ENCODE measurements at regions not wholly inside any gene's neighbourhood (a gene's known extent, or its start where the extent isn't known, plus 50 kb on each side); places are given as distances from the start of the nearest gene placed in this dataset.

DNA sequence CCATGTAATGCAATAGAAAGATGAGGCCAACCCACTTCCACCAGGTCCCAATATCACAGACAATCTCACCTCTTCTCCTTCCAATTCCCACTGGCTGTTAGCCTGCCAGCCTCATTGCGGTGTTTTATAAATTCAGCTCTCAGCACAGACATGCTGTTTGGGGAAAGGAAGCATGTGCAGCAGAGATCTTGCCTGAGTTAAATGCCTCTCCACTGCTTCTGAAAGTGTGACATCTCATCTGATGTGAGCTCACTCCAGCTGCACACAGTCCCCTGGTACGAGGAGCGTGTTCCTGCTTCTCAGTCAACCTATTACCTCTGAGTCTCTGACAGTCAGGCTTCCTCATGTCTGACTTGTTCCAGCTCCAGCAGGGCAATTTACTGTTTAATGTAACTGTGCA, 122.7 kb upstream of the GUCY1A2 start:
- no peak for DNase-seq (ENCODE audit: low spot score)
- TF ChIP-seq, protein P1, sequence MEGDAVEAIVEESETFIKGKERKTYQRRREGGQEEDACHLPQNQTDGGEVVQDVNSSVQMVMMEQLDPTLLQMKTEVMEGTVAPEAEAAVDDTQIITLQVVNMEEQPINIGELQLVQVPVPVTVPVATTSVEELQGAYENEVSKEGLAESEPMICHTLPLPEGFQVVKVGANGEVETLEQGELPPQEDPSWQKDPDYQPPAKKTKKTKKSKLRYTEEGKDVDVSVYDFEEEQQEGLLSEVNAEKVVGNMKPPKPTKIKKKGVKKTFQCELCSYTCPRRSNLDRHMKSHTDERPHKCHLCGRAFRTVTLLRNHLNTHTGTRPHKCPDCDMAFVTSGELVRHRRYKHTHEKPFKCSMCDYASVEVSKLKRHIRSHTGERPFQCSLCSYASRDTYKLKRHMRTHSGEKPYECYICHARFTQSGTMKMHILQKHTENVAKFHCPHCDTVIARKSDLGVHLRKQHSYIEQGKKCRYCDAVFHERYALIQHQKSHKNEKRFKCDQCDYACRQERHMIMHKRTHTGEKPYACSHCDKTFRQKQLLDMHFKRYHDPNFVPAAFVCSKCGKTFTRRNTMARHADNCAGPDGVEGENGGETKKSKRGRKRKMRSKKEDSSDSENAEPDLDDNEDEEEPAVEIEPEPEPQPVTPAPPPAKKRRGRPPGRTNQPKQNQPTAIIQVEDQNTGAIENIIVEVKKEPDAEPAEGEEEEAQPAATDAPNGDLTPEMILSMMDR (conservative IDR thresholded peaks at IDR 0.05; ENCODE audit: low read depth), result no peak
- CTCF ChIA-PET, result no interaction called here
- POLR2A ChIA-PET (ENCODE audit: low non-redundant PET), result no interaction called here
- H3K27ac ChIP-seq, result no peak overlapping the region

DNA sequence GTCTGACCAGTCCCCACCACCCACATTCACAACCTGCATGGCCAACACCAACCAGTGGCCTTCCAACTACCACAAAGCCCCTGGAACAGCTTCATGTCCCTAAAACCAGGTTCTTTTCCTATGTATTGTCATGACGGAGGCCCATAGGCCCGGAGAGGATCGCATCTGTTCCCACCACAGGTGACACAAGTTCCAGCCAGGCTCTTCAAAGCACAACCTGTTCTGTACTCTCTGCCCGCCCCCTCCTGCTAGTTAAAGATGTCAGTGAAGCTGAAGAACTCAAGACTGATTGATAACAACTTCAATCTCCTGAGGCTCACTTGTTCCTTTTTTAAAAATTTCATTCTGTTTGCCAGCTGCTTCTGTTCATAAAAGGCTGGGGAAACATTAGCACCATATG, 121.1 kb upstream of the GUCY1A2 start:
- POLR2A ChIA-PET (ENCODE audit: low non-redundant PET), result no interaction called here

DNA sequence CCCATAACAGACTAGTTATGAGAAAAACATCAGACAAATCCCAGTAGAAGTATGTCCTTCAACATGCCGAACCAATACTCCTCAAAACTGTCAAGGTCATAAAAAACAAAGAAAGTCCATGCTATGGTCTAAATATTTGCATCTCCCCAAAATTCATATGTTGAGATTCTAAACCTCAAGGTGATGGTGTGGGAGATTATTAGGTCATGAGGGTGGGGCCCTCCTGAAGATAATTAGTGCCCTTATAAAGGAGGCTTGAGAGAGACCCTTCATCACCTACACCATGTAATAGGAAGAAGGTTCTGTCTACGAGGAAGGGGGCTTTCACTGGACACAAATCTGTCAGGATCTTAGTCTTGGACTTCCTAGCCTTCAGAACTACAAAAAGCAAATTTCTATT, 118.6 kb upstream of the GUCY1A2 start:
- DNase-seq (ENCODE audit: low spot score), result no peak
- POLR2A ChIA-PET (ENCODE audit: low non-redundant PET), result no interaction called here
- TF ChIP-seq, protein P1 (conservative IDR thresholded peaks at IDR 0.05; ENCODE audit: low read depth), result no peak
- H3K27ac ChIP-seq, result no peak overlapping the region
- CTCF ChIA-PET, result no interaction called here

More for the DNA sequence above, 121.1 kb upstream of the GUCY1A2 start:
- CTCF ChIA-PET, result no interaction called here
- no peak overlapping the region for H3K27ac ChIP-seq
- no peak for DNase-seq (ENCODE audit: low spot score)
- TF ChIP-seq, protein P1 (conservative IDR thresholded peaks at IDR 0.05; ENCODE audit: low read depth), result no peak

DNA sequence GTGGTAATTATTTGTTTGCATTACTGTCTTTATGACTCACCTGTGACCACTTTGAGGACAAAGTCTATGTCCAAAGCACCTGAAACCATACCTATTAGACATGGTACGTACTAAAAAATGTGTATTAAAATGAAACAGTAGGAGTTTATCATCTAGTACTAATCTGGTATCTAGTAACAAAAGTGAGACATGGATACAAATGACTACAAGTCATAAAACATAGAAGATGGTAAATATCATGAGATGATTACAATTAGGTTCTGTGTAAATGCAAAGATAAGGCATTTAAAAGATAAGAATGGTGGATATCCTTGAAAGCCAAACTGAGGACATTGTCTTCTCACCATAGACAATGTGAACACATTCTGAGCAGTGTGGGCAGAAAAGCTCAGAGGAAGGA, 113.5 kb upstream of the GUCY1A2 start:
- TF ChIP-seq, protein P1 (conservative IDR thresholded peaks at IDR 0.05; ENCODE audit: low read depth), result no peak
- no peak for DNase-seq (ENCODE audit: low spot score)
- ChIA-PET CTCF (no interaction called here), POLR2A (ENCODE audit: low non-redundant PET) (no interaction called here)
- no peak overlapping the region for H3K27ac ChIP-seq

DNA sequence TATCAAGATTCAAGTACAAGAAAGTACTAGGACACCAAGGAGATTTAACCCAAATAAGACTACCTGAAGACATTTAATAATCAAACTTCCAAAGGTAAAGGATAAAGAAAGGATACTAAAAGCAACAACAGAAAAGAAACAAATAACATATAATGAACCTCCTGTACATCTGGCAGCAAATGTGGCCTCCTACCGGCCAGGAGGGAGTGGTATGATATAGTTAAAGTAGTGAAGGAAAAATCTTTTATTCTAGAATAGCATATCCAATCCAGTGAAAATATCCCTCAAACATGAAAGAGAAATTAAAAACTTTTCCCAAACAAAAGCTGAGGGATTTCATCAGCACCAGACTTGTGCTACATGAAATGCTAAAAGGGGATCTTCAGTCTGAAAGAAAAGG, 104.7 kb upstream of the GUCY1A2 start:
- ChIA-PET CTCF (no interaction called here), POLR2A (ENCODE audit: low non-redundant PET) (no interaction called here)
- DNase-seq (ENCODE audit: low spot score), result no peak
- TF ChIP-seq, protein P1 (conservative IDR thresholded peaks at IDR 0.05; ENCODE audit: low read depth), result no peak
- H3K27ac ChIP-seq, result no peak overlapping the region

DNA sequence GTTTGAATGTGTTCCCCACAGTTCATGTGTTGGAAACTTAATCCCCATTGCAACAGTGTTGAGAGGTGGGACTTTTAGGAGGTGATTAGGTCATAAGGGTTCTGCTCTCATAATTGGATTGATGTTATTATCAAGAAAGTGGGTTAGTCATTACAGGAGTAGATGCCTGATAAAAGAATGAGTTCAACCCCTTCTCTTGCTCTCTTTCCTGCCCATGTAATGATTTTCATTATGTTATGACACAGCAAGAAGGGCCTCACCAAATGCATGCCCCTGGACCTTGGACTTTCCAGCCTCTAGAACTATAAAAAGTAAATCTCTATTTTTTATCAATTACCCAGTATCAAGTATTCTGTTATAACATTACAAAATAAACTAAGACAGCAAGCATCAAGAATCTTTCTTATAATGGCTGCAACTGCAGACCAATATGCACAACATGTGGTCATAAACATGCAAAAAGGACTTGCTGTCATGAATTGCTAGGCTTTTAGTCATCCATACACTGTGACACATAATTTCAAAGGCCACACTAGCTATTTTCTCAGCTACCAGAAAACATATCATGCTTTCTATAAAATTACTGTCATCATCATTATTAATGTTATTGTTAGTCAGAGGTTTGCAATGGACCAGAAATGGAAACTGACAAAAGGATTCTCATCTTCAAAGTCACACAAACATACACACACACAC, 99.9 kb upstream of the GUCY1A2 start:
- CTCF ChIA-PET, result no interaction called here
- no peak for DNase-seq (ENCODE audit: low spot score)
- POLR2A ChIA-PET (ENCODE audit: low non-redundant PET), result no interaction called here
- no peak overlapping the region for H3K27ac ChIP-seq
- TF ChIP-seq, protein P1 (conservative IDR thresholded peaks at IDR 0.05; ENCODE audit: low read depth), result no peak
